GM18861 (cell line): ENCODE measurements at regions not wholly inside any gene's neighbourhood (a gene's known extent, or its start where the extent isn't known, plus 50 kb on each side); places are given as distances from the start of the nearest gene placed in this dataset.

Source experiments
- ATAC-seq: cut with Tn5 transposase; IDR thresholded peaks from one replicate; pipeline ENCODE4 v1.9.1; 2021; ENCODE audit not compliant: unreplicated experiment

DNA sequence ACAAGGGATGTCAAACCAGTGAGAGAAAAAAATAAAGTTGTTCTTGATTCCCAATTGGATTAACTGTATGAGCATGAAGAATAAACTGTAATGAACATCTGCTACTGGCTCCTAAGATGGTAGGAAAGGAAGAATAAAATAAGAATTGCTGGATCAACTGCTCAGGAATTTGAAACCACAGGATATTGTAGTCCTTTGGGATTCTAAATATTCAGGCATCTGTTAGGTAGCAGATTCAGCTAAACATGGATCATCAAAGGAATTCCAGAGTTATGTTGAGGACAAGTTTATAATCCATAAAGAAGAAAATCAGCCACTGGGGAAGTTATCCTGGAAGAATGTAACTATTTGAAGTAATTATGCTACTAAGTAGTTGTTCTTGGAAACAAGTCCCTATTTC, 65.8 kb downstream of the ISL1 start:
- ATAC-seq, result no peak

- ATAC-seq, result no peak
These were observed 69.3 kb downstream of the ISL1 start for GRCh38 chr5:51452562-51452961.

- no peak for ATAC-seq
These were observed 81.9 kb downstream of the ISL1 start for GRCh38 chr5:51465165-51465564.

DNA sequence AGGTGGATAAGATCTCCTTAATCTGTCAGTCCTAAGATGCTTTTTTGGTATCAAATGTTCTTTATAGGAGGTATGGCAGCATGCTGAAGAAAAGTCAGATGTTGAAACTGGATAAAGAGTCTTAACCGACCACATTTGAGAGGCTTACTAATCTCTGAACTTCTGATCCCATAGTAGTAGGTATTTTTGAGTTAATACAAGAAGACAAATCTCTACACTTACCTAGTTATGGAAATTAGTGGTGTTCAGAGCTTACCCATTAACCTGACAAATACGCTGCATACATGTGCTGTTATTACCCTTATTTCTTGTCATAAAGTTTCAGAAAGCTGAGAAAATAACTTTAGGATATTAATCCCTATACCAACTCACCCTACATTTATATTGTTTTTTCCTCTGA, 83.0 kb downstream of the ISL1 start:
- peak; percentile 69 for ATAC-seq

DNA sequence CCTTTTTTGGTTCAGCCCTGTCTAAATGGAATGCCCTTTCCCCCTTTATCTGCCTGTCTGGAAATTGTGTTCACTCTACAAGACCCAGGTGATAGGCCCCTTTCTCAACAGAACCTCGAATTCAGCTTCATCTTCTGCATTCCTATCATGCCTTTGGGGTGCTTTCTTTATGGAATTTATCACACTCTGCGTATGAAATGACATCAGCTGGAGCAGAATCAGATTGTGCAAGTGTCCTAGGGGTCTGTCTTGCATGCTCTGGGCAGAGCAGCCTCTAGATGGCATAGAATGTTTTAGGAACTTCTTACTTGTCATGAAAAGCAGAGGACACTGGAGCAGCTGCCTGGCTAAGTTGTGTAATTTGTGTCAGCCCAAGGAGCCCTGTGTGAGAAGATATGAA, 84.9 kb downstream of the ISL1 start:
- ATAC-seq, result no peak

- no peak for ATAC-seq
These were observed 88.4 kb downstream of the ISL1 start for GRCh38 chr5:51471630-51472029.

- ATAC-seq, result no peak
These were observed 89.2 kb downstream of the ISL1 start for GRCh38 chr5:51472472-51472871.

GRCh38 chr5:51475628-51476027, 92.4 kb downstream of the ISL1 start:
- ATAC-seq, result no peak

DNA sequence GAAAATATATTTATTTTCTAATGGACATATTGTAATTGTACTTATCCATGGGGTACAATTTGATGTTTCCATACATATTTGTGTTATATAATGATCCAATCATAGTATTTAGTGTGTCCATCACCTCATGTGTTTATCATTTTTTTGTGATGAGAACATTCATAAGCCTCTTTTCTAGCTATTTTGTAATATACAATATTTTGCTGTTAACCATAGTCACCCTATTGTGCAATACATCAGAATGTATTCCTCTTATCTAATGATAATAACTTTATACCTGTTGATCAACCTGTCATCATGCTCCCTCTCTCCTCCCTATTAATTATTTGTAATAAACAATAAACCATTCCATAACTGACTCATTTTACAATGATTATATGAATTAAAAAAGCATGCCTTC, 93.2 kb downstream of the ISL1 start:
- ATAC-seq, result no peak

- ATAC-seq, result peak; percentile 66
These were observed 96.6 kb downstream of the ISL1 start for GRCh38 chr5:51479840-51480239.

- ATAC-seq, result no peak
These were observed 101.1 kb downstream of the ISL1 start for GRCh38 chr5:51484326-51484725.

GRCh38 chr5:51486158-51486557, 102.9 kb downstream of the ISL1 start:
- no peak for ATAC-seq

- no peak for ATAC-seq
These were observed 104.7 kb downstream of the ISL1 start for GRCh38 chr5:51487952-51488351.

GRCh38 chr5:51488803-51489642, 105.8 kb downstream of the ISL1 start:
- ATAC-seq, result no peak

- no peak for ATAC-seq
These were observed 111.6 kb downstream of the ISL1 start for GRCh38 chr5:51494821-51495220.

DNA sequence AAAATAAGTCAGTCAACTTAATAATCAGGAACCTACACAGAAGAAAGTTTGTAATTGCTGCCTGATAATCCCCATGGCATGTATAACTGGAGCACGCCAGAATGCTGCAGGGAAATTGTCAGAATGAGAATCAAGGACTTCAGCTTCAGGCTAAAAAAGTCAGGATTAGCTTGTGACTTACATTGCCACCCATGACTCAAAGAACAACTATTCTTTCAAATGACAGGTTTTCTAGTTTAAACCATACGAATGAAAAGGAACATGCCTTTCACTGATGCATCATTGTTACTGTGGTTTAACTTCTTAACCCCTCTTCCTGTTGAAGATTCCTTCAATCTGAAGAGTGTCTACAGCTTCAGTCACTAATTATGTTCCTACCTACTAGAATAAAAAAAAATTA, 112.4 kb downstream of the ISL1 start:
- ATAC-seq, result no peak

DNA sequence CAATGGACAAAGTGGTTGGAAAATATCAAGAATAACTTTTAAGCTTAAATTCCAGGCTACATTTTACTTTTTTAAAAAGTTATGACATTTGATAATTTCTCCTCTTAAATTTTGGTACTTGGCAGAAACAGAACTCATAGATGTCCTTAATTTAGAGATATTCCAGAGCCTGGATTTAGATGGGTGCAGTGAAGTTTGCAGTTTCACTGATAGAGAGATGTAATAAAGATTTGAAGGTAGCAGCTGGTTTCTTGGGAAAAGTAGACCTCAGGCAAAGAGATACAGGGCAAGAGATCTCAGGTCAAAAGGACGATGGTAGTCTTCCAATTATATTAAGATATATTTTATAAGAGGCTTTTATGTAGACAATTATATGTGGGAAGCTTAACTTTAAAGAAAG, 134.6 kb downstream of the ISL1 start:
- no peak for ATAC-seq

DNA sequence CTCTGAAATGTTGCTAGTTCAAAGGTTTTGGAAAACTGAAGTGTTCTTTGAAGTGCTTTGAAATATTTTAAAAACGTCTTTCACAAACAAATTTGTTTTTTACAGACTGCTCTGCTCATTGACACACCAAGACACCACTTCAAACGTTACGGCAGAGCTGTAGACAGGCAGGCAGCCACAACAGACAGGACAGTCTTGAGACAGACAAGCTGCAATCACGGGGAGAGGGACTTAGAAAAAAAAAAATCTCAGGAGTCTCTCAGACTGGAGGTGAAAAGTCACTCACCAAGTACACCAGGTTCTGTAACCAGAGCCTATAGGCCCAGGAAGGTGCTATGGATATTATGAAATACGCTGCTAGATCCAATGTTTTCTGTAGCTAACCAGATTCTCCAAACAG, 135.4 kb downstream of the ISL1 start:
- ATAC-seq, result no peak

DNA sequence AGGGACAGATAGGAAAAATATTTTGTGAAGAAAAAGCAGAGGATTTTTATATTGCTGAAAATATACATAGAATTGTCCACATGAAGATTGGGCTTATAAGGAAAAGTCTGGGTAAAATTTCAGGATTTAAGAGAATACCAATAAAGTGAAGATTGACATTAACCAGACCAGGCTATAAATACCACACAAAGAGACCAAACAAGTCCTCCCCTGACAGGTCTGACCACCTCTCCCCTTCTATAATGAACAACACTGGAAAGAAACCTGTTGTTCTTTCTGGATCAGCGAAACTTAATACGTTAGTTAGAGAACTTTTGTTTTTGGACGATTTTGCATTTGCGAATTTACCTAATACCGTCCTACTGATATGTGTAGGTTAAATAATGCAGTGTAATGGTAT, 138.3 kb downstream of the ISL1 start:
- ATAC-seq, result no peak

DNA sequence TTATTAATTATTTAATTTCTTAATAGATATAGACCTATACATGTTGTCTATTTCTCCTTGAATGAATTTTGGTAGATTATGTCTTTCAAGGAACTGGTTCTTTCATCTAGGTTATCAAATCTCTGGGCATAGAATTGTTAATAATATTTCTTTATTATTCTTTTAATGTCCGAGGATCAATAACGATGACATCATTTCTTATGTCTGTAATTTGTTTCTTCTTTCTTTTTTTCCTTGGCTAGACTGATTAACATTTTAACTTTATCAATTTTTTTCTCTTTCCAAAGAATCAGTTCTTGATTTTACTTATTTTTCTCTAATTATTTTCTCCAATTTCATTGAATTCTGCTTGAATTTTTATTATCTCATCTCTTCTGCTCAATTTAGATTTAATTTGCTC, 156.0 kb downstream of the ISL1 start:
- ATAC-seq, result no peak

- ATAC-seq, result no peak
These were observed 161.0 kb downstream of the ISL1 start for GRCh38 chr5:51544031-51544785.

DNA sequence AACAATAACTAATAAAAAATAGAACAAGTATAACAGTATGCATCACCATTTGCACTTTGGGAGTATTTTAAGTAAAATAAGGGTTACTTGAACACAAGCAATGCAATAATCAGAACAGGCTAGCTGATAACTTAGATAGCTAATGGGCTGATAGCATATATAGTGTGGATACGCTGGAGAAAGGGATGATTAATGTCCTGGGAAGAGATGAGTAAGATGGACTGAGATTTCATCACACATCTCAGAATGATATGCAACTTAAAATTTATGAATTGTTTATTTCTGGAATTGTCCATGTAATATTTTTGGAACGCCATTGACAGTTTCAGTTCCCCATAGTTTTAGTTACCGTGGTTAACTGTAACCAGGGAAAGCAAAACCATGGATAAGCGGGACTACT, 173.6 kb downstream of the ISL1 start:
- ATAC-seq, result no peak
